SKM-1 treated with dmso at 0.1 percent for 144 hours (cell line): ENCODE measurements at regions not wholly inside any gene's neighbourhood (a gene's known extent, or its start where the extent isn't known, plus 50 kb on each side); places are given as distances from the start of the nearest gene placed in this dataset.

Source experiments
- DNase-seq: peaks from one replicate; lab custom pipeline; 2025; ENCODE audit not compliant: unreplicated experiment; lab: John Stamatoyannopoulos, UW

GRCh38 chr18:45119876-45120275 lies 439.2 kb downstream of the SETBP1 start:
- DNase-seq: no peak

- no peak for DNase-seq
These were observed 440.5 kb downstream of the SETBP1 start for GRCh38 chr18:45121146-45121545.

- no peak for DNase-seq
These were observed 441.8 kb downstream of the SETBP1 start for GRCh38 chr18:45122506-45122905.

GRCh38 chr18:45127405-45127804 lies 446.7 kb downstream of the SETBP1 start:
- DNase-seq: no peak

GRCh38 chr18:45133276-45133675 lies 452.6 kb downstream of the SETBP1 start:
- DNase-seq: no peak

GRCh38 chr18:45136381-45137086 lies 455.8 kb downstream of the SETBP1 start:
- no peak for DNase-seq

GRCh38 chr18:45137087-45137419 lies 456.4 kb downstream of the SETBP1 start:
- no peak for DNase-seq

GRCh38 chr18:45139478-45139877 lies 458.8 kb downstream of the SETBP1 start:
- DNase-seq: no peak

- no peak for DNase-seq
These were observed 462.2 kb downstream of the SETBP1 start for GRCh38 chr18:45142868-45143267.

GRCh38 chr18:45149712-45150111 lies 465.6 kb upstream of the SLC14A2 start:
- DNase-seq: no peak

- DNase-seq: no peak
These were observed 463.6 kb upstream of the SLC14A2 start for GRCh38 chr18:45151645-45152044.

- DNase-seq: no peak
These were observed 459.8 kb upstream of the SLC14A2 start for GRCh38 chr18:45155526-45155925.

GRCh38 chr18:45156946-45157345 lies 458.3 kb upstream of the SLC14A2 start:
- no peak for DNase-seq

GRCh38 chr18:45157576-45157975 lies 457.7 kb upstream of the SLC14A2 start:
- no peak for DNase-seq

GRCh38 chr18:45161850-45162249 lies 453.4 kb upstream of the SLC14A2 start:
- peak; percentile 52 for DNase-seq

- DNase-seq: no peak
These were observed 451.4 kb upstream of the SLC14A2 start for GRCh38 chr18:45163871-45164270.

- no peak for DNase-seq
These were observed 450.7 kb upstream of the SLC14A2 start for GRCh38 chr18:45164551-45164950.

- peak; percentile 7 for DNase-seq
These were observed 450.0 kb upstream of the SLC14A2 start for GRCh38 chr18:45165176-45165713.

GRCh38 chr18:45165871-45166270 lies 449.4 kb upstream of the SLC14A2 start:
- no peak for DNase-seq

GRCh38 chr18:45166341-45166835 lies 448.9 kb upstream of the SLC14A2 start:
- DNase-seq: no peak

GRCh38 chr18:45166836-45167551 lies 448.3 kb upstream of the SLC14A2 start:
- no peak for DNase-seq

GRCh38 chr18:45167631-45168280 lies 447.5 kb upstream of the SLC14A2 start:
- DNase-seq: no peak
